ENCODE measurements at regions not wholly inside any gene's neighbourhood (a gene's known extent, or its start where the extent isn't known, plus 50 kb on each side); places are given as distances from the start of the nearest gene placed in this dataset.

DNA sequence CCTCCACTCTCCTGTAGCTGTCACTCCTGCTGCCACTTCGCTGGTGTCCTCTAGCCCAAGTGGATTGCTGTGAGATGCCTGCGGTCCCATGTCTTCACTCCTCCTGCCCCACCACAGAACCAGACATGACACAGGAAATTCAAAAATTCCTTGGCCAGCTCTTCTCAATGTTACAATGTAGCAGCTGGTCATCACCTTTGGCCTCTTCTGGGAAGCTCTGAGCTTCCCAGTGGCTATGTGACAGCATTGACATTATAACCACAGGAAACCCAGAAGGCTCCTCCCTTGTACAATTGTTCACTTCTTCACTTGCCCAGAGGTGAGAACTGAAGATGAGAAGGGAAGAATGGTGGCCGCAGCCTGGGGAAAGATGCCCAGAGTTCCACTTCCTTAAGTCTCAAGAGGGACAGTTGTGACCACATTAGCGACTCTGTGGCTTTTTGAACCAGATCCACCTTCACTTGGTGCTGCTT lies 76.1 kb upstream of the NAA20 start:
- ATAC-seq, result no peak
- TF ChIP-seq, protein P1, sequence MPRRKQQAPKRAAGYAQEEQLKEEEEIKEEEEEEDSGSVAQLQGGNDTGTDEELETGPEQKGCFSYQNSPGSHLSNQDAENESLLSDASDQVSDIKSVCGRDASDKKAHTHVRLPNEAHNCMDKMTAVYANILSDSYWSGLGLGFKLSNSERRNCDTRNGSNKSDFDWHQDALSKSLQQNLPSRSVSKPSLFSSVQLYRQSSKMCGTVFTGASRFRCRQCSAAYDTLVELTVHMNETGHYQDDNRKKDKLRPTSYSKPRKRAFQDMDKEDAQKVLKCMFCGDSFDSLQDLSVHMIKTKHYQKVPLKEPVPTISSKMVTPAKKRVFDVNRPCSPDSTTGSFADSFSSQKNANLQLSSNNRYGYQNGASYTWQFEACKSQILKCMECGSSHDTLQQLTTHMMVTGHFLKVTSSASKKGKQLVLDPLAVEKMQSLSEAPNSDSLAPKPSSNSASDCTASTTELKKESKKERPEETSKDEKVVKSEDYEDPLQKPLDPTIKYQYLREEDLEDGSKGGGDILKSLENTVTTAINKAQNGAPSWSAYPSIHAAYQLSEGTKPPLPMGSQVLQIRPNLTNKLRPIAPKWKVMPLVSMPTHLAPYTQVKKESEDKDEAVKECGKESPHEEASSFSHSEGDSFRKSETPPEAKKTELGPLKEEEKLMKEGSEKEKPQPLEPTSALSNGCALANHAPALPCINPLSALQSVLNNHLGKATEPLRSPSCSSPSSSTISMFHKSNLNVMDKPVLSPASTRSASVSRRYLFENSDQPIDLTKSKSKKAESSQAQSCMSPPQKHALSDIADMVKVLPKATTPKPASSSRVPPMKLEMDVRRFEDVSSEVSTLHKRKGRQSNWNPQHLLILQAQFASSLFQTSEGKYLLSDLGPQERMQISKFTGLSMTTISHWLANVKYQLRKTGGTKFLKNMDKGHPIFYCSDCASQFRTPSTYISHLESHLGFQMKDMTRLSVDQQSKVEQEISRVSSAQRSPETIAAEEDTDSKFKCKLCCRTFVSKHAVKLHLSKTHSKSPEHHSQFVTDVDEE (CRISPR knock-in tag; IDR thresholded peaks at IDR 0.05), result no peak
- TF ChIP-seq ZNF70 (CRISPR knock-in tag; IDR thresholded peaks at IDR 0.05) (no peak), ARNTL (CRISPR knock-in tag; IDR thresholded peaks at IDR 0.05; ENCODE audit: borderline replicate concordance, low read depth) (no peak), TCF4 (CRISPR knock-in tag; IDR thresholded peaks at IDR 0.05; ENCODE audit: borderline replicate concordance) (no peak), GLIS3 (CRISPR knock-in tag; IDR thresholded peaks at IDR 0.05) (no peak), OSR1 (CRISPR knock-in tag; IDR thresholded peaks at IDR 0.05) (no peak), ZNF565 (CRISPR knock-in tag; conservative IDR thresholded peaks at IDR 0.05; ENCODE audit: low read depth) (no peak)
- TF ChIP-seq, protein P2, sequence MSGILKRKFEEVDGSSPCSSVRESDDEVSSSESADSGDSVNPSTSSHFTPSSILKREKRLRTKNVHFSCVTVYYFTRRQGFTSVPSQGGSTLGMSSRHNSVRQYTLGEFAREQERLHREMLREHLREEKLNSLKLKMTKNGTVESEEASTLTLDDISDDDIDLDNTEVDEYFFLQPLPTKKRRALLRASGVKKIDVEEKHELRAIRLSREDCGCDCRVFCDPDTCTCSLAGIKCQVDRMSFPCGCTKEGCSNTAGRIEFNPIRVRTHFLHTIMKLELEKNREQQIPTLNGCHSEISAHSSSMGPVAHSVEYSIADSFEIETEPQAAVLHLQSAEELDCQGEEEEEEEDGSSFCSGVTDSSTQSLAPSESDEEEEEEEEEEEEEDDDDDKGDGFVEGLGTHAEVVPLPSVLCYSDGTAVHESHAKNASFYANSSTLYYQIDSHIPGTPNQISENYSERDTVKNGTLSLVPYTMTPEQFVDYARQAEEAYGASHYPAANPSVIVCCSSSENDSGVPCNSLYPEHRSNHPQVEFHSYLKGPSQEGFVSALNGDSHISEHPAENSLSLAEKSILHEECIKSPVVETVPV (CRISPR knock-in tag; IDR thresholded peaks at IDR 0.05), result no peak
- TF ChIP-seq, protein P3, sequence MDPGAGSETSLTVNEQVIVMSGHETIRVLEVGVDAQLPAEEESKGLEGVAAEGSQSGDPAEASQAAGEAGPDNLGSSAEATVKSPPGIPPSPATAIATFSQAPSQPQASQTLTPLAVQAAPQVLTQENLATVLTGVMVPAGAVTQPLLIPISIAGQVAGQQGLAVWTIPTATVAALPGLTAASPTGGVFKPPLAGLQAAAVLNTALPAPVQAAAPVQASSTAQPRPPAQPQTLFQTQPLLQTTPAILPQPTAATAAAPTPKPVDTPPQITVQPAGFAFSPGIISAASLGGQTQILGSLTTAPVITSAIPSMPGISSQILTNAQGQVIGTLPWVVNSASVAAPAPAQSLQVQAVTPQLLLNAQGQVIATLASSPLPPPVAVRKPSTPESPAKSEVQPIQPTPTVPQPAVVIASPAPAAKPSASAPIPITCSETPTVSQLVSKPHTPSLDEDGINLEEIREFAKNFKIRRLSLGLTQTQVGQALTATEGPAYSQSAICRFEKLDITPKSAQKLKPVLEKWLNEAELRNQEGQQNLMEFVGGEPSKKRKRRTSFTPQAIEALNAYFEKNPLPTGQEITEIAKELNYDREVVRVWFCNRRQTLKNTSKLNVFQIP (CRISPR knock-in tag; IDR thresholded peaks at IDR 0.05; ENCODE audit: borderline replicate concordance, low read depth), result no peak

DNA sequence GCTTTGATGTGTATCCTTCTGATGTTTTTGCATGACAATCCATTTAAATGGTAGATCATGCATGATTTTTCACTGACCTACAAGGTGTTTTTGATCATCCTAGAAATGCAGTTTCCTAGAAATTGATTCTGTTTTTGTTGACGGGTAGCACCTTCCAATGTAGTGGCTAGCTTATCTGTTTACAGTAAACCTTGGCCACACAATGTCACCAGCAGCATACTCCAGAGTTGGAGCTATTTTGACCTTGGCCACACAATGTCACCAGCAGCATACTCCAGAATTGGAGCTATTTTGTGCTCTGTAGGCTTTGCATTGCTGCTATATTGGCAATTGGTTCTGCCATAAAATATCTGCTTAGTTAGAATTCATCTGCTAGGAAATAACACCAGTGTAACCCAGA lies 74.6 kb upstream of the NAA20 start:
- no peak for ATAC-seq
- no peak for TF ChIP-seq OSR1 (CRISPR knock-in tag; IDR thresholded peaks at IDR 0.05)
- TF ChIP-seq, protein P4, sequence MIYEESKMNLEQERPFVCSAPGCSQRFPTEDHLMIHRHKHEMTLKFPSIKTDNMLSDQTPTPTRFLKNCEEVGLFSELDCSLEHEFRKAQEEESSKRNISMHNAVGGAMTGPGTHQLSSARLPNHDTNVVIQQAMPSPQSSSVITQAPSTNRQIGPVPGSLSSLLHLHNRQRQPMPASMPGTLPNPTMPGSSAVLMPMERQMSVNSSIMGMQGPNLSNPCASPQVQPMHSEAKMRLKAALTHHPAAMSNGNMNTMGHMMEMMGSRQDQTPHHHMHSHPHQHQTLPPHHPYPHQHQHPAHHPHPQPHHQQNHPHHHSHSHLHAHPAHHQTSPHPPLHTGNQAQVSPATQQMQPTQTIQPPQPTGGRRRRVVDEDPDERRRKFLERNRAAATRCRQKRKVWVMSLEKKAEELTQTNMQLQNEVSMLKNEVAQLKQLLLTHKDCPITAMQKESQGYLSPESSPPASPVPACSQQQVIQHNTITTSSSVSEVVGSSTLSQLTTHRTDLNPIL (CRISPR knock-in tag; IDR thresholded peaks at IDR 0.05; ENCODE audit: low read depth), result no peak
- no peak for TF ChIP-seq ISL1 (CRISPR knock-in tag; IDR thresholded peaks at IDR 0.05)
- no peak for TF ChIP-seq SNAI2 (CRISPR knock-in tag; IDR thresholded peaks at IDR 0.05)
- no peak for TF ChIP-seq ESRRG (CRISPR knock-in tag; IDR thresholded peaks at IDR 0.05)
- no peak for TF ChIP-seq BACH2 (CRISPR knock-in tag; IDR thresholded peaks at IDR 0.05; ENCODE audit: borderline replicate concordance)
- TF ChIP-seq ZNF8 (CRISPR knock-in tag; IDR thresholded peaks at IDR 0.05), result no peak
- TF ChIP-seq ZFP3 (CRISPR knock-in tag; IDR thresholded peaks at IDR 0.05), result no peak
- TF ChIP-seq, protein P1 (CRISPR knock-in tag; IDR thresholded peaks at IDR 0.05), result no peak
- TF ChIP-seq ZFP30 (CRISPR knock-in tag; IDR thresholded peaks at IDR 0.05), result no peak
- TF ChIP-seq ZNF565 (CRISPR knock-in tag; conservative IDR thresholded peaks at IDR 0.05; ENCODE audit: low read depth), result no peak
- TF ChIP-seq GLIS3 (CRISPR knock-in tag; IDR thresholded peaks at IDR 0.05), result no peak
- no peak for TF ChIP-seq RARB (CRISPR knock-in tag; IDR thresholded peaks at IDR 0.05)
- TF ChIP-seq PPARA (CRISPR knock-in tag; IDR thresholded peaks at IDR 0.05; ENCODE audit: borderline replicate concordance), result no peak
- TF ChIP-seq TCF4 (CRISPR knock-in tag; IDR thresholded peaks at IDR 0.05; ENCODE audit: borderline replicate concordance), result no peak
- TF ChIP-seq CSDC2 (CRISPR knock-in tag; IDR thresholded peaks at IDR 0.05), result no peak
- TF ChIP-seq, protein P2 (CRISPR knock-in tag; IDR thresholded peaks at IDR 0.05), result no peak
- TF ChIP-seq ZC3H10 (CRISPR knock-in tag; IDR thresholded peaks at IDR 0.05), result no peak
